Endodermal cell (in vitro differentiated cells): ENCODE measurements at regions not wholly inside any gene's neighbourhood (a gene's known extent, or its start where the extent isn't known, plus 50 kb on each side); places are given as distances from the start of the nearest gene placed in this dataset.

Experiments
- DNase-seq: peaks from one replicate; pipeline ENCODE4 v3.0.0-alpha.2; 2017
- H3K27ac ChIP-seq: 2 replicates; pipeline ENCODE4 v1.5.1; 2013; ENCODE audit warnings: mild to moderate bottlenecking, low read depth, low read length, moderate library complexity
- H3K27me3 ChIP-seq: 2 replicates; pipeline ENCODE4 v1.6.1; 2013; ENCODE audit warnings: mild to moderate bottlenecking, low read length, moderate library complexity; ENCODE audit not compliant: insufficient read depth, control insufficient read depth, poor library complexity, severe bottlenecking
- H3K36me3 ChIP-seq: 2 replicates; pipeline ENCODE4 v1.7.0; 2013; ENCODE audit warnings: mild to moderate bottlenecking, low read length, moderate library complexity; ENCODE audit not compliant: control insufficient read depth, insufficient read depth
- H3K4me1 ChIP-seq: one replicate; pipeline ENCODE4 v1.7.0; 2013; ENCODE audit warnings: low read length; ENCODE audit not compliant: control insufficient read depth, insufficient read depth
- H3K4me3 ChIP-seq: 2 replicates; pipeline ENCODE4 v1.5.1; 2013; ENCODE audit warnings: mild to moderate bottlenecking, low read length, moderate library complexity
- H3K9ac ChIP-seq: 2 replicates; pipeline ENCODE4 v1.6.1; 2013; ENCODE audit warnings: mild to moderate bottlenecking, low read length, moderate library complexity; ENCODE audit not compliant: poor library complexity, severe bottlenecking; ENCODE audit errors: extremely low read depth
- H3K9me3 ChIP-seq: 2 replicates; pipeline ENCODE4 v1.6.1; 2013; ENCODE audit warnings: mild to moderate bottlenecking, low read length, moderate library complexity; ENCODE audit not compliant: control insufficient read depth
- H3K27ac Mint-ChIP-seq: 2 replicates; pipeline ENCODE4 v1.8.0; 2020; ENCODE audit warnings: mixed read lengths
- H3K27me3 Mint-ChIP-seq: 2 replicates; pipeline ENCODE4 v1.8.0; 2021; ENCODE audit warnings: mild to moderate bottlenecking, mixed read lengths; ENCODE audit not compliant: insufficient read depth
- H3K36me3 Mint-ChIP-seq: 2 replicates; pipeline ENCODE4 v1.8.0; 2020; ENCODE audit warnings: low read depth, mixed read lengths
- H3K4me1 Mint-ChIP-seq: 2 replicates; pipeline ENCODE4 v1.8.0; 2020; ENCODE audit warnings: mixed read lengths
- H3K4me3 Mint-ChIP-seq: 2 replicates; pipeline ENCODE4 v1.8.0; 2020; ENCODE audit warnings: mild to moderate bottlenecking, moderate library complexity, mixed read lengths
- H3K9me3 Mint-ChIP-seq: 2 replicates; pipeline ENCODE4 v1.8.0; 2020; ENCODE audit warnings: mild to moderate bottlenecking, mixed read lengths
- WGBS, 2 experiments: methylation state at CpG; one replicate each; pipeline versions ENCODE4 v1.1.5 to v1.1.7; 2013; ENCODE audit warnings: missing lambda C conversion rate in 2 of 2, mixed read lengths in 1 of 2; ENCODE audit not compliant: insufficient coverage in 1 of 2, insufficient read length in 1 of 2; 5-methylcytosine and 5-hydroxymethylcytosine counted together
- TF ChIP-seq, protein P1 (sequence below): fragments of 200-600 bp; sonication (generic); conservative IDR thresholded peaks from 2 replicates; pipeline ENCODE4 v1.5.0; 2021; ENCODE audit warnings: antibody characterized with exemption, mild to moderate bottlenecking

DNA sequence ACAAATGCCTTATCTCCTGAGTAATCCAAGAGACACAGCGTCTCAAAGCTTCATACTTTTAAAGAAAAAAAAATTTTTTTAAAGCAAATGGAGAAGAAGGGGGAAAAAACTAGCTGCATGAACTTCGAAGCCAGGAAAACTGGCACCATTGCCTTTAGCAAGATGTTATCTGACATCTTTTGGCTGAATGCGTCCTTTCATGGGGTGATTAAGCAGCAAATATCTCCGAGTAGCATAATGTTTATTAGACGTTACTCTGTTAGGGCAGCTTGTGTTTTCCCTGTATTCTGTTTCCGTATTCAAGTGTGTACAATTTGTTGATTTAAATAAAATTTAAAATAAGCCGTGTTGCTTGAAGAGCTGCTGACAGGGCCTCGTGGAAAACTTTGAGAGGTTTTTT is 76.5 kb upstream of the TSHZ2 start:
- H3K4me1 Mint-ChIP-seq, result no peaks in the 10 kb centered on the region
- H3K27ac ChIP-seq, result no peak overlapping the region
- H3K36me3 Mint-ChIP-seq, result no peaks in the 10 kb centered on the region
- H3K9me3 Mint-ChIP-seq, result no peaks in the 10 kb centered on the region
- no peak overlapping the region for H3K4me3 Mint-ChIP-seq
- WGBS, 2 experiments, result 89 to 100% methylated on average over 3 to 8 of the region's 8 CpGs
- H3K36me3 ChIP-seq, result no peaks in the 10 kb centered on the region
- H3K27me3 ChIP-seq, result no peaks in the 10 kb centered on the region
- no peaks in the 10 kb centered on the region for H3K27me3 Mint-ChIP-seq
- DNase-seq, result no peak
- no peak overlapping the region for H3K4me3 ChIP-seq
- H3K27ac Mint-ChIP-seq, result no peak overlapping the region
- no peaks in the 10 kb centered on the region for H3K9me3 ChIP-seq
- no peaks in the 10 kb centered on the region for H3K4me1 ChIP-seq
- H3K9ac ChIP-seq, result no peak overlapping the region
- TF ChIP-seq, protein P1, sequence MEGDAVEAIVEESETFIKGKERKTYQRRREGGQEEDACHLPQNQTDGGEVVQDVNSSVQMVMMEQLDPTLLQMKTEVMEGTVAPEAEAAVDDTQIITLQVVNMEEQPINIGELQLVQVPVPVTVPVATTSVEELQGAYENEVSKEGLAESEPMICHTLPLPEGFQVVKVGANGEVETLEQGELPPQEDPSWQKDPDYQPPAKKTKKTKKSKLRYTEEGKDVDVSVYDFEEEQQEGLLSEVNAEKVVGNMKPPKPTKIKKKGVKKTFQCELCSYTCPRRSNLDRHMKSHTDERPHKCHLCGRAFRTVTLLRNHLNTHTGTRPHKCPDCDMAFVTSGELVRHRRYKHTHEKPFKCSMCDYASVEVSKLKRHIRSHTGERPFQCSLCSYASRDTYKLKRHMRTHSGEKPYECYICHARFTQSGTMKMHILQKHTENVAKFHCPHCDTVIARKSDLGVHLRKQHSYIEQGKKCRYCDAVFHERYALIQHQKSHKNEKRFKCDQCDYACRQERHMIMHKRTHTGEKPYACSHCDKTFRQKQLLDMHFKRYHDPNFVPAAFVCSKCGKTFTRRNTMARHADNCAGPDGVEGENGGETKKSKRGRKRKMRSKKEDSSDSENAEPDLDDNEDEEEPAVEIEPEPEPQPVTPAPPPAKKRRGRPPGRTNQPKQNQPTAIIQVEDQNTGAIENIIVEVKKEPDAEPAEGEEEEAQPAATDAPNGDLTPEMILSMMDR, result no peak

DNA sequence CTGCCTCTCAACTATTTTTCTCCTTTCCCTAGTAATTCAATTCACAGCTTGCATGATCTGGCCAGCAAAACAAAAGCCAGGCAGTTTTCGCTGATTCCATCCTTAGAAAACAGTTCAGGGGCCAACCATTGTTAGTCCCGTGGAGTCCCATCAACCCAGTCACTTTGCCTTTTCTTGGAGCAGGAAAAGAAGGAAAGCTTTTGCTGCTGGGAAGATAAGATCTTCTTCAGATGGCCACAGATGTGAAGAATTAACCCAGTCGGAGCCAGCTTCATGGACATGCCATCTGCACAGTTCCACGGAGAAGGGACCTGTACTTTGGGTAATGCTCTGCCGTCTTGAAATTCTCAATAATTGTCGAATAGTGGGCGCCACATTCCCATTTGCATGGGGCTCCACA is 76.9 kb upstream of the TSHZ2 start:
- Mint-ChIP-seq H3K9me3 (no peaks in the 10 kb centered on the region), H3K4me1 (no peaks in the 10 kb centered on the region), H3K4me3 (no peak overlapping the region), H3K27ac (no peak overlapping the region), H3K27me3 (no peaks in the 10 kb centered on the region), H3K36me3 (no peaks in the 10 kb centered on the region)
- Histone ChIP-seq H3K9ac (no peak overlapping the region), H3K9me3 (no peaks in the 10 kb centered on the region), H3K36me3 (no peaks in the 10 kb centered on the region), H3K4me1 (no peaks in the 10 kb centered on the region), H3K27ac (no peak overlapping the region), H3K27me3 (no peaks in the 10 kb centered on the region), H3K4me3 (no peak overlapping the region)
- TF ChIP-seq, protein P1, result no peak
- no peak for DNase-seq
- 90 to 92% methylated on average over 6 to 7 of the region's 7 CpGs for WGBS, 2 experiments

DNA sequence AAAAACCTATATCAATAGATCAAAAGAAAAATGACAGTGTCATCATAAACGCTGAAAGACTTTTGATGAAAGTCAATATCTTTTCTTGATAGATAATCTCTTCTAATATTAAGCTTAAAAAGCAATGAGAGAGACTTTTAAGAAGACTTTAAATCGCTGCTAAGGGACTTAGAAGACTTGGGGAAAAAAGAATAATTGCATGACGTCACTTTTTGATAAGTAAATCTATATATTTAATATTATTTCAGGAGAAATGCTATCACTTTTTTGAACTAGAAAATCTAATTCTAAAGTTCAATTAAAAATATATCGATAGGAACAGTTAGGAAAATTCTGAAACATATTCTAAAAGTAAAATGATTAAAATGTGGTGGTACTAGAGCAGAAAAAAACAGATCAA is 78.7 kb upstream of the TSHZ2 start:
- TF ChIP-seq, protein P1, result no peak
- Mint-ChIP-seq H3K4me1 (no peaks in the 10 kb centered on the region), H3K36me3 (no peaks in the 10 kb centered on the region), H3K9me3 (no peaks in the 10 kb centered on the region), H3K4me3 (no peak overlapping the region), H3K27me3 (peaks cover 4% of the 10 kb centered on the region), H3K27ac (no peak overlapping the region)
- DNase-seq, result no peak
- Histone ChIP-seq H3K36me3 (no peaks in the 10 kb centered on the region), H3K27ac (no peak overlapping the region), H3K9ac (no peak overlapping the region), H3K4me3 (no peak overlapping the region), H3K9me3 (no peaks in the 10 kb centered on the region), H3K27me3 (no peaks in the 10 kb centered on the region), H3K4me1 (no peaks in the 10 kb centered on the region)
- WGBS, 2 experiments, result 100% methylated on average over 1 of the region's 4 CpGs
